Activated CD8-positive, alpha-beta memory T cell treated with anti-CD3 and anti-CD28 coated beads, Interleukin-2, amount 50 U/mL, for 24 hours (primary cell): ENCODE measurements at regions not wholly inside any gene's neighbourhood (a gene's known extent, or its start where the extent isn't known, plus 50 kb on each side); places are given as distances from the start of the nearest gene placed in this dataset.
"Not testable (repeated sequence)": the region's sequence is repeated elsewhere in the genome, so short reads cannot be mapped to it uniquely, and the experiment has no call there.

Experiments
- DNase-seq: peaks from one replicate; pipeline ENCODE4 v3.0.0-alpha.2; 2020; ENCODE audit errors: extremely low read depth

DNA sequence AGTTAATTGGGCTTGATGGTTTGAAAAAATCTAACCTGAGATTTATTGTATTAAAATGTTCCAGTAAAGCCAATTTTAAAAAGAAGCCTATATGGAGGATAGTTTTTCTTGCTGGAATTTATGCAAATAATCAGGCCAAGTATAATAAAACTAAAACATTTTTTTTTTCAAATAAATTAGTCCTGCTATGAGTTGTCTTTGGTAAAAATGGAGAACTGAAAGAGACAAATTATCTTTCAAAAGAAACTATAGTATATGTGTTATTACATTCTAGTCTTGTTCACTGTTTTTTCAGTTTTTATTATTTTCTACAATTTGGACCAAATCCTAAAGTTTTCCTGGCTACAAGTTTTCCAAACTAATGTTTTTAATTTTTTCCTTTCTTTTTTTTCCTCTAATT lies 468.9 kb downstream of the UQCRFS1 start:
- no peak for DNase-seq

DNA sequence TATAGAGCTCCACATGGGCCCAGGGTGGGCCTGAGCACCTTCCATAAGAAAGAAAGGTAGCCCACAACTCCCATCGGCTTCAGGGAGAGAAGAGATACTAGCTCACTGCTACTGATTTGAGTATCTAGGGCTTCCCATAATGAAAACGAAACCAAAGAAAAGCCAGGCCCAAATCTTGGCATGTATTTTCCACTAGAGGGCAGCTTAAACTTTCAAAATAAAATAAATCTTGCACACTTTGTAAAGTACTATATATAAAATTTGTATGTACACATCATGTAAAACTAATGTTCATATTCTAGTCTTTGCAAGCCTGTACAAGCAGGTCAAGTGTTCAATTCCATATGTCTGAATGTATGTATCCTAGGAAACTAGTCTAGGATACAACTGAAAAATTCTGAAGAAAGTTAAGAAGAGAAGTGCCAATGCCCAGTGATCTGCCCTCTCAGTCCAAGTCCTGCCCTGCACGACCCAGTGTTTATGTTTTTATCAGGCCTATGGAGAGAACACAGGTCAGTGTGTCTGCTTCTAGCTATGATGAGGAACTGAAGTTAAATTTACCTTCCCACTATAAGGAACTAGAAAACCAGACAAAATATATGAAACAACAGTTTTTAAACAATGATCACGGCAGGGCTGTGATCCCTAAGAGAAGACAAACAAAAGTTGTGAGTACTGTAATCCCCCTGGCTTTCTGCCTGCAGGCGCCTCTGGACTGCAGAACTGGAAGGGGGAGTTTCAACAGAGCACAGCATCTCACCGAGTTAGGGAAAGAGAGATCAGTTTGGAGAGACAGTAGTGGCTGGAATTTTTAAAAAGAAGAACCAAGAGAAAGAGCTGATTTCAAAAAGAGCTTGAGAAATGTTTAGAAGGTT lies 475.7 kb downstream of the UQCRFS1 start:
- DNase-seq: no peak

DNA sequence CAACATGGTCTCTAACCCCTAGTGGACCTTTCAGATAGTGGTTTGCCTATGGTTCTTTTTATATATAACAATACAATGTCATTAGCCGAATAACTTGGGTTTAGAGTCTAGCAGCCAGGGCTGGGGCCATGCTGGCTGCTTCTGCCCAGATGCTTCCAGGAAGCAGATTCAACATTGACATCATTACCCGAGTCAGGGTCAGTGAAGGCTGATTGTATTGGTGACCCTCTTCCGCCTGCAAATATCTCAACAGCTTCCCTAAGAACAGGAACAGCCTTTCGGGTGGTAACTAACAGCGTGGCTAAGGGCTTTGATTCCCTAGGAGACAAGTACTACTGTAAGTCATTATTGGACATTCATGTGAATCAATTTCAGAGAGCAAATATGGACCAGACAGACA lies 476.4 kb downstream of the UQCRFS1 start:
- no peak for DNase-seq

DNA sequence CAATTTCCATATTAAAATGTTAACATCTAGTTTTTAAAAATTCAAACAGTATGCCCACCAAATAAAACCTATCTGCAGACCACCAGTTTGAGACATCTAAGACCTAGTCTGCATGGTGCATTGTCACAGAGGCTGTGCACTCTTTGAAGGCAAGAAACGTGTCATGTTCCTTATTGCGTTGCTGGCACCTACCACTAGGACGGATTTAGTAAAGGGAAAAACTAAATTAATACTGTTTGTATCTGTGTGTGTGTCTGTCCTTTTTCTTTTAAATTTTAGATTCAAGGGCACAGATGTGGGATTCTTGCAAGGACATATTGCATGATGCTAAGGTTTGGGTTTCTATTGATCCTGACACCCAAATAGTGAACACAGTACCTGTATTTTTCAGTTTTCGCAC lies 481.4 kb downstream of the UQCRFS1 start:
- DNase-seq: no peak

DNA sequence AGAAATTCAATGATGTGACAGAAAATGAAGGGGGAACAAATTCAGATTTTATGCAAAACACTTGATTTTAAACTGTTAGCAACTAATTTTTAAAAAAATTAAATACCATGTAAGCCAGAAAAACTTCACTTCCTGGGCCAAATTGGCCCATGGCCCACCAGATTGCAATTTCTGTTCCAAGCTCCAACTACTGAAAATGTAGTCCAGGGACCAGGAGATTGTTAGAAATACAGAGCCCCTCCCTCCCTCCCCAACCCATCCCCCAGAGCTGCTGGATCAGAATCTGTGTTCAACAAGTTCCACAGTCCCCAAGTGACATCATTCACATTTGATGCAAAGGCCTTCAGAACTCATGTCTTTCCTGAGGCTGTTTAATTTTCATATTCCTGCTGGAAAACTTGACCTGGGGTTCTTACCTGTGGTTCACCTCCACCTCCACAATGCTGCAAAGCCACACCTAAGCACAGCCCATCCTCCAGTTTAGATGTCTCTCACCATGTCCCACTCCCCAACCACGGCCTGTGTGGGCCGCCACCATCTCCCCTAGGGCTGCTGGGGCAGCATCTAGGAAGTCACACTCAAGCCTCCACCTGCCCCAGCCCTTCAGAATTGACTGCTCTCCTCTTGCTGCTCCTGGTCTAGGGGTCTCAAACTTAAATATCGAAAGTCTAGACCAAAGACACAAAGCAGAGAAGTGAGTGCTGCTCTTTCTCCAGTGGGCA lies 482.0 kb downstream of the UQCRFS1 start:
- no peak for DNase-seq

DNA sequence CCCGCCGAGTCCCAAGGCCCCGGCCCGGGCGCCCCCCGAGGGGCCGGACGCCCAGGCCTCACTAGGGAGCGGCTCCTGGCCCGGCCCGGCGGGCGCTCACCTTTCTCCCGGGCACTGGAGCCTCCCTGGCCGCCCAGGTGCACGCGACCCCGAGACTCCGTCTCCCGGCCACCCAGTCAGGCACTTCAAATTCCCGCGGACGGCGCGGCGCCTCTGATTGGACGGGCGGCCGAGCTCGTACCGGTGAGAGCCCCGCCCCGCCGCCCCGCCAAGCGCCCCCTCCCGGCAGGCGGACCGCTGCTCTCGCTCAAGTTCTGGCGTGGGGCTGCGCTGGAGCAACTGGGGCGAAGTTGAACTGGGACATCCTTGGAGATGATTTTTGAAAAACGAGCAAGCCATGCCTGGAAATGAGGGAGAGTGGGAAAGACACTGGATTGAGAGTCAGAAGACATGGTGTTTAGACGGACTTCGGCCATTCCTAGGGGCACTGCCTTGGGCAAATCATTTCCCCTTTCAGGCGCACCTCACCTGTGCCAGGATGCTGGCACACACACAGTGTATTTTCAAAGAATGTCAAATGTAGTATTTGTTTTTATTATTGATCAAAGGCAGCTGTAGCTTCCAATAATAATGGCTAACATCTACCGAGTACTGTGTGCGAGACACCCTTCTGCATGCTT lies 485.3 kb downstream of the UQCRFS1 start:
- no peak for DNase-seq

DNA sequence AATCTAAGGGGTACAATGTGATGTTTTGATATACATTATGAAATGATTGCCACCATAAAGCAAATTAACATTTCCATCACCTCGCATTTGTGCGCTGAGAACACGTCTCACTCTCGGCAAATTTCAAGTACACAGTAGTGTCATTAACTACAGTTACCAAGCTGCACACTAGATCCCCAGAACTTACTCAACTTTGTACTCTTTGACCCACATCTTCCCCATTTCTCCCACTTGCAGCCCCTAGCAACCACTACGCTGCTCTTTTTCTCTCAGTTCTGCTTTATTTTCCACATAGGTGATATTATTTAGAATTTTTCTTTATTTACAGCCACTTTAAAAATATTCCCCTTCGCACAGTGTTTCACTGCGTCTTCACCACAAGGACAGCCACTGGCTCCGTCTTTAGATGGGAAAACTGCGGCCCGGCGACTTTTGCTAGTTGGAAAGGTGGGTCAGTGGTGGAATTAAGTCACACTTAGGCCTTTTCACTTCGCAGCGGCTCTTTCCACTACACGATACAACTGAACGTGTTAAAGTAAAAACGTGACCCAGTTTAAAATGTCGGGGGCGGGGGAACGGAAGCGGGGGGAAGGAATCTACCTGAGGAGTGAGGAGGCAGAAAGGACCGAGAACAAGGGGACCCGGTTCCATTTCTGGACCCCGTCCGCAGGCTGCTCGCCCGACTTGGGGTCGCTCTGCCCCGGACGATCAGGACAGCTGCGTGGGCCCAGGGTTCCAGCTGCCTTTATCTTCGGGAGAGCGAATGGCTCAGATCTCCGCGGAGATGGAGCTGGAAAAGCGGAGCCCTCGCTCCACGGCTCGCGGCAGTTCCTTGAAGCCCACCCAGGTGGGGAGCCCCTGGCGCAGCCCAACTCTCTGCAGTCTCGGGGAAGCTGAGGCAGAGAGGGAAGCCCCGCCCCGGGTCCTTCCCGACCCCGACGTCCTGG lies 486.1 kb downstream of the UQCRFS1 start:
- no peak for DNase-seq

DNA sequence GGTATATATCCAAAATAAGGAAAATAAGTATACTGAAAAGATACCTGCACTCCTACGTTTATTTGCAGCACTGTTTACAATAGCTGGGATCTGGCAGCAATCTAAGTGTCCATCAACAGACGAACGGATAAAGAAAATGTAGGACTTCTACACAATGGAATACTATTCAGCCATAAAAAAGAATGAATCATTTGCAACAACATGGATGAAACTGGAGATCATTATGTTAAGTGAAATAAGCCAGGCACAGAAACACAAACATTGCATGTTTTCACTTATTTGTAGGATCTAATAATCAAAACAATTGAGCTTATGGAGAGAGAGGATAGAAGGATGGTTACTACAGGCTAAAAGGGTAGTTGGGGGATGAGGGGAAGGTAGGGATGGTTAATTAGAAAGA lies 494.0 kb downstream of the UQCRFS1 start:
- no peak for DNase-seq

DNA sequence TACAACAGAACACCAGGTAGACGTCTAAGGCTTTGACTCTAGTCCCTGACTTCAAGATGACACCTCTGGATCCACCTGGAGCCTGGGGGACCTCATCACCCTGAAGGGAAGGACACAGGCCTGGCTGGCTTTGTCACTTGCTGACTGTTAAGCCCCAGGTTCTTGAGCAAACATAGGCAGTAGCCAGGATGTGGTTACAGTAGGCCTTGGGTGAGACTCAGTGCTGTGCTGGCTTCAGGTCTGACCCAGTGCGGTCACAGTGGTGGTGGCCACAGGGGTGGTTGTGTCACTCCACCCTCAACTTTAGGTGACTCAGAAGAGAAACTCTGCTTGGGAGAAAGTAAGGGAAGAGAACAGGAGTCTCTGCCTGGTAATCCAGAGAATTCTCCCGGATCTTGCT lies 497.8 kb downstream of the UQCRFS1 start:
- no peak for DNase-seq

DNA sequence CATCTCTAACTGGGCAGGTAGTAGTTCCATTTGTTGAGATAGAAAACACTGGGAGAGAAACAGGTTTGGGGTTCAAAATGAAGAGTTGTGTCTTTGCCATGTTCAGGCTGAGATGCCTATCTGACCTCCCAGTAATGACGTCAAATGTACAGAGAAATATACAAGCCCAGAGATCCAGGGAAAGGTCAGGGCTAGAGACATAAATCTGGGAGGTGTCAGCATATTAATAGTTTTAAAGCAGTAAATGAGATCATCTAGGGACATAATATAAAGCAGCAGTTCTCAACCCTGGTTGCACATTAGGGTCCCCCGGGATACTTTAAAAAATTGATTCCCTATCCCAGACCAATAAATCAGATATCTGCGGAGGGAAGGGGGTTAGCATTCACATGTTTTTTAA lies 501.5 kb downstream of the UQCRFS1 start:
- no peak for DNase-seq

DNA sequence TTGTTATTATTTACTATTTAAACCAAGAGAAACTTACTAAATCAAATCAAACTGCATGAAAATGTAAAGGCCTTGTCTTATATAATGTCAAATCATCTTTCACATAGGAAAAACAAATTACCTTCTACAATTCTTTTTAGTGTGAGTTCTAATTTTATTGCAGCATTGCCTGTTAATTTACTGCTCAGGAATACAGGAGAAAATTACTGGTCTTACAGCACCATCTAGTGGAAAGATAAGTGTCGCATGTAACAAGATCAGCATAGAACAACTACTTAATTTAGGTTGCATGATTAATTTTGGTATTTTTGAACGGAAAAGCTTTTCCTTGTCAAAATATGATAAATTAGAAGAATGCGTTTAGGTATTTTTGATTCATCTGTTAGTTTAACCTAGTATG lies 502.7 kb downstream of the UQCRFS1 start:
- no peak for DNase-seq

DNA sequence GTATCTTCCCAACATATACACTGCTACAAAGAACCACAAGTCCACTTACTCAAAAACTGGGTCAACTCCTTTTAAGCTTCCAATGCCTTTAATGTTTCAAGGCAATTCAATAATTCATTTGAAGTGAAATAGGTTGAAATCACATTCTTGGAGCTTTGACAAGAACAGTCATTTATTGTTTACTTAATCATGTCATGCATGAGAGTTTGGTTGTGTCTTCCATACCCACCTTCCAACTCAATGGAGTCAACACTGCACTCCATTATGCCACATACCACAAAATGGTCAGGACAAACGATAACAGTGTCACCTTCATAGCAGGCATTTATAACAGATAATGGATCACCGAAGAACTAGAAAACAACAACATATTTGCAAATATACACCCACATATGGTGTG lies 506.3 kb downstream of the UQCRFS1 start:
- DNase-seq: no peak

DNA sequence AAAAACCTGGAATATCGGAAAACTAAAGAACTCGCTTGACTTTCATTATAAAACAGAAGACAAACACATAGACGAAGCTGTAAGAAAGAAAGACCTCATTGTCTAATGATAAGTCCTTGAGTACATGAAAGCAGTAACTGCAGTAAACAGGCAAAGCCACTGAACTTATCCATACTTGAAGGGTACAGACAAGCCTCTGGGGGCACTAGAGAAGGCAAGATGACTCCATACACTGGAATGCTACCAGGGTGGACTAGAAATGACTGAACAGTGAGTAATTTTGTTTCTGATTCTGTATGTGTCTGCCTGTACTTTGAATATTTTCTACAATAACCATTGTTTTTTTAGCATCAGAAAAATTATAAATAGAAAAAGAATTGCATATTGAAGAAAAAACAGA lies 507.9 kb downstream of the UQCRFS1 start:
- DNase-seq: no peak

DNA sequence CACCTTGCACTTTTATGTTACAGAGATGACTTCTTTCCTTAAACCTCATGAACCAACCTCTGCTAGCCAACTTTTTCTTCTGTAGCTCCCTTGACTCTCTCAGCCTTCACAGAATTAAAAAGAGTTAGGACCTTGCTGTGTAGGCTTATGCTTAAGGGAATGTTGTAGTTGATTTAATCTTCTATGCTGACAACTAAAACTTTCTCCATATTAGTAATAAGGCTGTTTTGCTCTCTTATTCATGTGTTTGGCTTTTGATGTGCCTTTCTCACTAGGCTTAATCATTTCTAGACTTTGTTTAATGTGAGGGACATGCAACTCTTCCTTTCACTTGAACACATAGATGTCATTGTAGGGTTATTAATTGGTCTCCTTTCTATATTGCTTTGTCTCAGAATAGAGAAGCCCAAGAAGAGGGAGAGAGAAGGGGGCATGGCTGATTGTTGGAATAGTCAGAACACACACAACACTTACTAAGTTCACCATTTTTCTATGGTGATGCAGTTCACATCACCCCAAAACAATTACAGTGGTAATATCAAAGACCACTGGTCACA lies 509.5 kb downstream of the UQCRFS1 start:
- DNase-seq: no peak

DNA sequence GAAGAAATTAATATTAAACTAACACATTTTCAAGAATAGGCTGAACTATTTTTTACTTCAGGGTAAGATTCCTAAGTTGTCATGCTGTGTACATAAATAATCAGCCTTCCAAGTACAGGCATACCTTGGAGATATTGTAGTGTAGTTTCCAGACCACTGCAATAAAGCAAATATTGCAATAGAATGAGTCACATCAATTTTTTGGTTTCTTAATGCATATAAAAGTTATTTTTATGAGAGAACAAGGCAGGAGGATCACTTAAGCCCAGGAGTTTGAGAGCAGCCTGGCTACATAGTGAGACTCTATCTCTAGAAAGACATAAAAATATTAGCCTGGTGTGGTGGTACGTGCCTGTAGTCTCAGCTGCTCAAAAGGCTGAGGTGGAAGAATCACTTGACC lies 511.5 kb downstream of the UQCRFS1 start:
- no peak for DNase-seq

DNA sequence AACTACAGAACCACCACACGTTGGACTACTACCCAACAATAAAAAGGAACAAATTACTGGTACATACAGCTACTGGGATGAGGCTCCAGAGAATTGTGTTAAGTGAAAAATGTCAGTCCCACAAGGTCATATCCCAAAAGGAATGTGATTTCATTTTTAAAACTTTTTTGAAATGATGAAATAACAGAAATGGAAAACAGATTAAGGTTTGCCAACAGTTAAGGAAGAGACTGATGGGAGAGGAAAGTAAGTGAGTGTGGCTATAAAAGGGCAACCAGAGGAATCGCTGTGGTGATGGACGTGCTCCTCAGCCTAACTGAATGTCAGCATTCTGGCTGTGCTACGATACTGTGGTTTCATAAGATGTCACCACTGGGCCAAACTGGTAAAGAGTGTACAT lies 512.8 kb downstream of the UQCRFS1 start:
- no peak for DNase-seq

DNA sequence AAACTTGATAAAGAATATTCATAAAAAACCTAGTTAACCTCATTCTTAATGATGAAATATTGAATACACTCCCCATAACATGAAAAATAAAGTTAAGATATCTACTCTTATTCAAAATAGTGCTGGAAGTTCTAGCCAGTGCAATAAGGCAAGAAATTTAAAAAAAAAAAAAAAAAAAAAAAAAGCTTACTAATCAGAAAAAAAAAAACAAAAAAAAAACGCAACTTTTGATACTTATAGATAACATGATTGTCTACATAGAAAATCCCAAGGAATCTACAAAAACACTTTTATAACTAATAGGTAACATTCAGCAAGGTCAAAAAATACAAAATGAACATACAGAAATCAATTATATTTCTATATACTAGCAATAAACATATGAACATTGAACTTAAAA lies 515.6 kb downstream of the UQCRFS1 start:
- no peak for DNase-seq

DNA sequence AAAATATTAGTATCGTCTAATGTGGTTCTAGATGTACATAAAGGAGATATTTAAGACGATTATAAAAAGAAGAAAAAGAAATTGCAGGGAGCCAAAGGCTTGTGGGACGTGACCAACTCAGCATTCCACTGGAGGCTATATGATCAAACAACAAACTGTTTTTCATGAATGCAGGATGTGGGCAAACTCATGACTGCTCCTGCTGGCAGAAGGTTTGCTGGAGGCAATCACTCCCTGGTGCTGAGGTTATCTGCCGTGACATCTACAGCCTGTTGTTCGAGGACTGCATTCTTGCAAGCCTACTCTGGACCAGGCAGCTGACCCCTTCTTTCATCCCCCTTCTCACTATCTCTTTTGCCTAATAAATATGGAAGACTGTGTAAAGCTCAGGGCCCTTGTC lies 518.1 kb downstream of the UQCRFS1 start:
- DNase-seq: no peak

DNA sequence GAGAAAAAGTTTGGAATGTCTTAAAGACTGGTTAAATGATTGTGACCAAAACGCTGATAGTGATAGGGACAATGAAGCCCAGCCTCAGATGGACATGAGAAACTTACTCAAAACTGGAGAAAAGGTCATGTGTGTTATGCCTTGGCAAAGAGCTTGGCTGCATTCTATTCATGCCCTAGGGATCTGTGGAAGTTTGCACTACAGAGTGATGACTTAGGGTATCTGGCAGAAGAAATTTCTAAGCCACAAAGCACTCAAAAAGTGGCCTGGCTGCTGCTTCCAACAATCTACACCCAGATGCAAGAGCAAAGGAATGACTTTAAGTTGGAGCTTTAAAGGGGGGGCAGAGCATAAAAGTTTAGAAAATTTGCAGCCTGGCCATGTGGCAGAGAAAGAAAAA lies 521.3 kb downstream of the UQCRFS1 start:
- no peak for DNase-seq

DNA sequence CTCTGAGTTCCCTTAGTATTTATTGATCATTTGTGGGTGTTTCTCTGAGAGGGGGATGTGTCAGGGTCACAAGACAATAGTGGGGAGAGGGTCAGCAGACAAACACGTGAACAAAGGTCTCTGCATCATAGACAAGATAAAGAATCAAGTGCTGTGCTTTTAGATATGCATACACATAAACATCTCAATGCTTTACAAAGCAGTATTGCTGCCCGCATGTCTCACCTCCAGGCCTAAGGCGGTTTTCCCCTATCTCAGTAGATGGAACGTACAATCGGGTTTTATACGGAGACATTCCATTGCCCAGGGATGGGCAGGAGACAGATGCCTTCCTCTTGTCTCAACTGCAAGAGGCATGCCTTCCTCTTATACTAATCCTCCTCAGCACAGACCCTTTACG lies 523.5 kb downstream of the UQCRFS1 start:
- DNase-seq: not testable (repeated sequence)

DNA sequence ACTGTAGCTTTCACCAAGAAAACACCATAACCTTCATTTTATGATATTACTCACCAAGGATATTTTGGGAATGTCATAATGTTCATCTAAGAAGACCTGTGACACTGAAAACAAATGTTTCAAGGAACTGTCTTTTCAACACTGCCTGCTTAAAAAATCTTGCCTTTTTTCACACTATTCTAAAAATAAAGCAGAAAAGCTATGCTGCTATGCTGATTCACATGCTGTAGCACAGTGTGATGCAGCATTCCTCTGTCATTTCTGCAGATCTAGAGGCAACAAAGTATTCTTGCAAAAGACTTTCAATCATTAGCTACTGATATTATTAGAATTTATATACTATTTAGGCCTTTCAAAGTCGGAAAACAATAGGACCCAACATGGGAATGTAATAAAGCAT lies 525.7 kb downstream of the UQCRFS1 start:
- DNase-seq: no peak
